H1 (cell line): ENCODE measurements at regions not wholly inside any gene's neighbourhood (a gene's known extent, or its start where the extent isn't known, plus 50 kb on each side); places are given as distances from the start of the nearest gene placed in this dataset.

Experiments
- CTCF ChIA-PET: fragments of 300-600 bp; sonication (Branson Sonifier 250); formaldehyde crosslinking; loops from one replicate; lab custom pipeline; 2021; ENCODE audit not compliant: partially characterized antibody; lab: Charles Lee
- POLR2A ChIA-PET: fragments of 300-600 bp; sonication (Branson Sonifier 250); formaldehyde crosslinking; loops from one replicate; lab custom pipeline; 2021; ENCODE audit warnings: inconsistent platforms; ENCODE audit not compliant: partially characterized antibody; lab: Charles Lee
- DNase-seq, 2 experiments: peaks; one replicate each; pipeline versions ENCODE4 v3.0.0 to v3.0.0-alpha.2; 2010 to 2022; ENCODE audit warnings: low spot score in 2 of 2, low read depth in 1 of 2, mixed read lengths in 1 of 2
- FAIRE-seq: peaks from 2 replicates; lab custom pipeline; 2011; peaks lifted over from hg19 to GRCh38; lab: Jason Lieb, UNC
- H2AFZ ChIP-seq: 2 replicates; pipeline ENCODE4 v1.8.1; 2012; ENCODE audit warnings: low read length, inconsistent platforms
- H2AK5ac ChIP-seq: 2 replicates; pipeline ENCODE4 v1.6.1; 2013; ENCODE audit warnings: low read depth, low read length
- H2BK120ac ChIP-seq: replicated peaks from 2 replicates; pipeline ENCODE3; 2013; ENCODE audit warnings: low read depth, low read length, inconsistent platforms
- H2BK12ac ChIP-seq: 2 replicates; pipeline ENCODE4 v1.6.1; 2013; ENCODE audit warnings: low read depth, low read length
- H2BK15ac ChIP-seq: 2 replicates; pipeline ENCODE4 v1.6.1; 2013; ENCODE audit warnings: low read length
- H2BK20ac ChIP-seq: 2 replicates; pipeline ENCODE4 v1.6.1; 2013; ENCODE audit warnings: low read length
- H2BK5ac ChIP-seq: 2 replicates; pipeline ENCODE4 v1.6.1; 2013; ENCODE audit warnings: low read depth, low read length
- H3K14ac ChIP-seq: 2 replicates; pipeline ENCODE4 v1.6.1; 2013; ENCODE audit warnings: inconsistent platforms; ENCODE audit not compliant: insufficient read length
- H3K18ac ChIP-seq: 2 replicates; pipeline ENCODE4 v1.6.1; 2013; ENCODE audit warnings: low read length; ENCODE audit errors: extremely low read depth
- H3K23ac ChIP-seq: 2 replicates; pipeline ENCODE4 v1.6.1; 2013; ENCODE audit warnings: inconsistent platforms; ENCODE audit not compliant: insufficient read length
- H3K23me2 ChIP-seq: 2 replicates; pipeline ENCODE4 v1.6.1; 2013; ENCODE audit warnings: low read depth, low read length
- H3K27ac ChIP-seq: 2 replicates; pipeline ENCODE4 v1.6.1; 2011; ENCODE audit warnings: low read depth, low read length, inconsistent platforms
- H3K27me3 ChIP-seq, 4 experiments: replicated peaks in 1 of 4; 1 replicate in 1 of 4; 2 replicates in 3 of 4; pipeline versions ENCODE4 v1.6.1 to v1.8.1; 2011 to 2013; ENCODE audit warnings: low read length in 3 of 4, mild to moderate bottlenecking in 3 of 4, inconsistent platforms in 2 of 4, mixed read lengths in 2 of 4, moderate library complexity in 1 of 4; ENCODE audit not compliant: control insufficient read depth in 3 of 4, insufficient read depth in 3 of 4; ENCODE audit errors: extremely low read depth in 1 of 4
- H3K36me3 ChIP-seq, 4 experiments: 2 replicates each; pipeline versions ENCODE4 v1.6.1 to v1.8.1; 2011 to 2013; ENCODE audit warnings: mild to moderate bottlenecking in 4 of 4, low read length in 3 of 4, moderate library complexity in 2 of 4, control low read depth in 1 of 4, inconsistent platforms in 1 of 4; ENCODE audit not compliant: insufficient read depth in 4 of 4, control insufficient read depth in 2 of 4
- H3K4ac ChIP-seq: replicated peaks from 2 replicates; pipeline ENCODE3; 2013; ENCODE audit warnings: low read length, low read depth, mixed read lengths, inconsistent platforms; ENCODE audit not compliant: insufficient read length
- H3K4me1 ChIP-seq, 4 experiments: replicated peaks in 1 of 4; 1 replicate in 1 of 4; 2 replicates in 3 of 4; pipeline versions ENCODE4 v1.6.1 to v1.8.1; 2011 to 2013; ENCODE audit warnings: low read length in 3 of 4, inconsistent platforms in 2 of 4, mixed read lengths in 1 of 4; ENCODE audit not compliant: insufficient read depth in 4 of 4, control insufficient read depth in 3 of 4
- H3K4me2 ChIP-seq, 2 experiments: 2 replicates each; pipeline versions ENCODE4 v1.6.1 to v1.8.1; 2011 to 2013; ENCODE audit warnings: low read depth in 2 of 2, low read length in 2 of 2, control low read depth in 1 of 2, inconsistent platforms in 1 of 2, mild to moderate bottlenecking in 1 of 2; ENCODE audit not compliant: insufficient read depth in 1 of 2
- H3K4me3 ChIP-seq, 4 experiments: fragments of 200-600, 300-600 bp in 1 of 4; sonication (generic), shearing (Covaris generic), sonication (Bioruptor Twin) in 1 of 4; 2 replicates each; pipeline versions ENCODE4 v1.5.1 to v1.8.1; 2011 to 2016; ENCODE audit warnings: low read length in 4 of 4, low read depth in 3 of 4, control low read depth in 2 of 4, inconsistent platforms in 2 of 4, mild to moderate bottlenecking in 2 of 4, mixed read lengths in 1 of 4, moderate library complexity in 1 of 4; ENCODE audit not compliant: insufficient read depth in 2 of 4; ENCODE audit errors: extremely low read depth in 1 of 4
- H3K56ac ChIP-seq: replicated peaks from 2 replicates; pipeline ENCODE3; 2013; ENCODE audit warnings: low read depth, mild to moderate bottlenecking, mixed read lengths, low read length, inconsistent platforms; ENCODE audit not compliant: insufficient read length
- H3K79me1 ChIP-seq: 2 replicates; pipeline ENCODE4 v1.6.1; 2013; ENCODE audit warnings: low read depth, low read length, control low read depth
- H3K79me2 ChIP-seq, 2 experiments: 2 replicates each; pipeline versions ENCODE4 v1.6.1 to v1.8.1; 2012 to 2013; ENCODE audit warnings: low read length in 2 of 2, mild to moderate bottlenecking in 2 of 2, inconsistent platforms in 1 of 2; ENCODE audit not compliant: insufficient read depth in 2 of 2, control insufficient read depth in 1 of 2
- H3K9ac ChIP-seq, 4 experiments: replicated peaks in 1 of 4; 1 replicate in 1 of 4; 2 replicates in 3 of 4; pipeline versions ENCODE4 v1.6.1 to v1.8.1; 2011 to 2013; ENCODE audit warnings: low read depth in 3 of 4, low read length in 3 of 4, control low read depth in 2 of 4, mild to moderate bottlenecking in 2 of 4, moderate library complexity in 2 of 4, inconsistent platforms in 1 of 4; ENCODE audit errors: extremely low read depth in 1 of 4
- H3K9me3 ChIP-seq, 2 experiments: 2 replicates each; pipeline versions ENCODE4 v1.6.1 to v1.8.1; 2012 to 2013; ENCODE audit warnings: mild to moderate bottlenecking in 2 of 2, moderate library complexity in 2 of 2, control low read depth in 1 of 2, inconsistent platforms in 1 of 2, low read depth in 1 of 2, low read length in 1 of 2, mixed read lengths in 1 of 2; ENCODE audit not compliant: insufficient read depth in 2 of 2
- H4K20me1 ChIP-seq, 2 experiments: replicated peaks in 1 of 2; 2 replicates each; pipeline versions ENCODE3 to v1.8.1; 2011 to 2013; ENCODE audit warnings: inconsistent platforms in 2 of 2, low read length in 2 of 2, mild to moderate bottlenecking in 1 of 2; ENCODE audit not compliant: insufficient read depth in 2 of 2, control insufficient read depth in 1 of 2
- H4K5ac ChIP-seq: 2 replicates; pipeline ENCODE4 v1.6.1; 2013; ENCODE audit warnings: low read length, low read depth, mixed read lengths, inconsistent platforms; ENCODE audit not compliant: insufficient read length
- H4K8ac ChIP-seq: 2 replicates; pipeline ENCODE4 v1.8.0; 2013; ENCODE audit warnings: mild to moderate bottlenecking, moderate library complexity, low read length, inconsistent platforms; ENCODE audit not compliant: insufficient read depth; ENCODE audit errors: extremely low read depth
- H4K91ac ChIP-seq: replicated peaks from 2 replicates; pipeline ENCODE3; 2013; ENCODE audit warnings: low read length, mixed read lengths, inconsistent platforms; ENCODE audit not compliant: insufficient read length
- CHD1 ChIP-seq: IDR thresholded peaks from 2 replicates; pipeline ENCODE4 v1.6.1; 2012; ENCODE audit warnings: low read depth, low read length, improper control_type of control experiment
- CHD2 ChIP-seq: IDR thresholded peaks from 2 replicates; pipeline ENCODE4 v1.6.1; 2012; ENCODE audit warnings: low read length, improper control_type of control experiment
- GABPA ChIP-seq: IDR thresholded peaks from 2 replicates; pipeline ENCODE4 v1.6.1; 2011; ENCODE audit warnings: mild to moderate bottlenecking, low read length, moderate library complexity, borderline replicate concordance; ENCODE audit not compliant: insufficient read depth
- KDM1A ChIP-seq: fragments of 200-600, 300-600 bp; sonication (generic); IDR thresholded peaks from 2 replicates; pipeline ENCODE4 v1.7.1; 2016; ENCODE audit warnings: mild to moderate bottlenecking, low read length, borderline replicate concordance
- POLR2AphosphoS5 ChIP-seq: IDR thresholded peaks from 2 replicates; pipeline ENCODE4 v1.6.1; 2011; ENCODE audit warnings: low read depth, low read length
- RAD21 ChIP-seq, 2 experiments: IDR thresholded peaks in 1 of 2; conservative IDR thresholded peaks in 1 of 2; 2 replicates each; pipeline ENCODE4 v1.6.1; 2011; ENCODE audit warnings: low read depth in 2 of 2, low read length in 2 of 2, improper control_type of control experiment in 1 of 2, inconsistent platforms in 1 of 2, mild to moderate bottlenecking in 1 of 2, moderate library complexity in 1 of 2
- RNF2 ChIP-seq: fragments of 200-900, 300-1000 bp; sonication (generic); IDR thresholded peaks from 2 replicates; pipeline ENCODE4 v1.7.1; 2016; ENCODE audit warnings: borderline replicate concordance, low read depth, mild to moderate bottlenecking, antibody characterized with exemption, low read length; ENCODE audit not compliant: poor library complexity, severe bottlenecking; ENCODE audit errors: missing control alignments
- RXRA ChIP-seq: IDR thresholded peaks from 2 replicates; pipeline ENCODE4 v1.6.1; 2011; ENCODE audit warnings: low read depth, mild to moderate bottlenecking, low read length, moderate library complexity; ENCODE audit not compliant: insufficient read depth
- SIRT6 ChIP-seq: IDR thresholded peaks from one replicate; pipeline ENCODE4 v1.7.1; 2012; ENCODE audit warnings: low read length, inconsistent platforms
- SUZ12 ChIP-seq: fragments of 200-600 bp; sonication (generic); IDR thresholded peaks from 2 replicates; pipeline ENCODE4 v1.6.1; 2012; ENCODE audit warnings: mild to moderate bottlenecking, inconsistent platforms, low read length, moderate library complexity, mixed read lengths
- WGBS, 2 experiments: shearing (Covaris generic) in 1 of 2; methylation state at CpG; one replicate each; pipeline versions ENCODE4 v1.1.6 to v1.1.7; 2013 to 2015; ENCODE audit warnings: low lambda C conversion rate in 2 of 2, mixed read lengths in 2 of 2, inconsistent platforms in 1 of 2, low coverage in 1 of 2, missing lambda C conversion rate in 1 of 2; ENCODE audit not compliant: insufficient replicate concordance in 2 of 2, insufficient coverage in 1 of 2, insufficient read length in 1 of 2; ENCODE audit errors: extremely low coverage in 1 of 2, missing lambda C conversion rate in 1 of 2; 5-methylcytosine and 5-hydroxymethylcytosine counted together
- TF ChIP-seq, protein P1 (sequence below): IDR thresholded peaks from 2 replicates; pipeline ENCODE4 v1.6.1; 2012; ENCODE audit warnings: low read length, inconsistent platforms

DNA sequence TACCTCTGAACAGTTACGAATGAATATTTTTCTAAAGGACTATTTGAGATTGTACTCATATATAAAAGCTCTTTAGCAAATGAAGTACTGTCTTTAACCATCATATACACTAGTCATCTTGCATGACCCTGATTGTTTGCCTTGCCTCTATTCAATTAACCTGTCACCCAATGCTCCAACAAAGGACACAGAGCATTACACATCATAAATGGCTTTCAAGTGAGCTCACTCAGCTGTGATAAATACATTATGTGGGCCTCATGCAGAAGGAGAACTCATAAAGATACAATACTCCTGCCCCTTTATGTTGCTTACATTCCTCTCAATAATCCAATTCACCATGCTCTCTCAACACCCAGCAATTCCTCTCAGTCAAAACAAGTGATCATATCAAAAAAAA is 993.0 kb upstream of the PRMT6 start:
- H2AK5ac ChIP-seq = no peak overlapping the region
- no peak overlapping the region for H2BK12ac ChIP-seq
- H3K79me1 ChIP-seq = no peaks in the 10 kb centered on the region
- no peak overlapping the region for H4K8ac ChIP-seq
- H3K4me3 ChIP-seq = no peak overlapping the region
- H2BK20ac ChIP-seq = no peak overlapping the region
- no peak overlapping the region for H3K9ac ChIP-seq
- WGBS, 2 experiments = 90% methylated on average over 1 of the region's 1 CpG; no CpG with 5 or more reads in 1 of the 2 experiments
- H3K4ac ChIP-seq = no peak overlapping the region
- H2BK5ac ChIP-seq = no peak overlapping the region
- no peaks in the 10 kb centered on the region for H3K23me2 ChIP-seq
- no peak overlapping the region for H3K27ac ChIP-seq
- ChIA-PET CTCF (interaction anchor here (0.6 to 1.1 kb wide), 3 partner anchors 40 to 887 kb away, joined by 3 read pairs; no protein-coding TSS in a partner anchor), POLR2A (no interaction called here)
- H4K20me1 ChIP-seq = no peaks in the 10 kb centered on the region
- no peak overlapping the region for H2BK15ac ChIP-seq
- H3K79me2 ChIP-seq = no peaks in the 10 kb centered on the region
- no peak overlapping the region for H3K14ac ChIP-seq
- FAIRE-seq (no peak), DNase-seq (no peak)
- H3K56ac ChIP-seq = no peak overlapping the region
- H3K4me1 ChIP-seq = no peaks in the 10 kb centered on the region
- no peak overlapping the region for H2BK120ac ChIP-seq
- H4K91ac ChIP-seq = no peak overlapping the region
- no peak overlapping the region for H3K4me2 ChIP-seq
- no peak overlapping the region for H3K23ac ChIP-seq
- H4K5ac ChIP-seq = no peak overlapping the region
- no peaks in the 10 kb centered on the region for H3K36me3 ChIP-seq
- no peak overlapping the region for H3K18ac ChIP-seq
- H3K27me3 ChIP-seq = no peaks in the 10 kb centered on the region
- no peak overlapping the region for H2AFZ ChIP-seq
- H3K9me3 ChIP-seq = no peaks in the 10 kb centered on the region
- TF ChIP-seq RNF2 (no peak), CHD2 (no peak), RAD21 (IDR thresholded peaks at IDR 0.05 in 1 of 2, conservative IDR thresholded peaks at IDR 0.05 in 1 of 2; ENCODE audit: low read depth in 2 of 2, low read length in 2 of 2) (no peak), RXRA (no peak), KDM1A (no peak), SIRT6 (no peak), CHD1 (no peak), GABPA (no peak), POLR2AphosphoS5 (no peak), SUZ12 (no peak)
- TF ChIP-seq, protein P1, sequence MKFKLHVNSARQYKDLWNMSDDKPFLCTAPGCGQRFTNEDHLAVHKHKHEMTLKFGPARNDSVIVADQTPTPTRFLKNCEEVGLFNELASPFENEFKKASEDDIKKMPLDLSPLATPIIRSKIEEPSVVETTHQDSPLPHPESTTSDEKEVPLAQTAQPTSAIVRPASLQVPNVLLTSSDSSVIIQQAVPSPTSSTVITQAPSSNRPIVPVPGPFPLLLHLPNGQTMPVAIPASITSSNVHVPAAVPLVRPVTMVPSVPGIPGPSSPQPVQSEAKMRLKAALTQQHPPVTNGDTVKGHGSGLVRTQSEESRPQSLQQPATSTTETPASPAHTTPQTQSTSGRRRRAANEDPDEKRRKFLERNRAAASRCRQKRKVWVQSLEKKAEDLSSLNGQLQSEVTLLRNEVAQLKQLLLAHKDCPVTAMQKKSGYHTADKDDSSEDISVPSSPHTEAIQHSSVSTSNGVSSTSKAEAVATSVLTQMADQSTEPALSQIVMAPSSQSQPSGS = no peak
